GM12878 (cell line): ENCODE measurements at regions not wholly inside any gene's neighbourhood (a gene's known extent, or its start where the extent isn't known, plus 50 kb on each side); places are given as distances from the start of the nearest gene placed in this dataset.

Experiments
- ATAC-seq: fragments of 200-7000 bp; cut with Tn5 transposase; 3 replicates; pipeline ENCODE4 v1.9.1; 2020; ENCODE audit warnings: mild to moderate bottlenecking, moderate library complexity
- BruUV-seq: library from RNA; stranded (reverse); fragments of 400-500 nt; replicated peaks from 2 replicates; lab custom pipeline; 2021; lab: Mats Ljungman, UMichigan
- CTCF ChIA-PET: fragments of 300-600 bp; sonication (Branson Sonifier 250); formaldehyde crosslinking; extraction: SDS; loops from one replicate; lab custom pipeline; 2021; ENCODE audit warnings: inconsistent platforms; lab: Yijun Ruan, JAX
- POLR2A ChIA-PET: fragments of 350-600 bp; formaldehyde crosslinking; extraction: SDS; loops from one replicate; lab custom pipeline; 2021; ENCODE audit warnings: inconsistent platforms; lab: Charles Lee
- RAD21 ChIA-PET: fragments of 300-600 bp; sonication (Branson Sonifier 250); formaldehyde crosslinking; loops from one replicate; lab custom pipeline; 2023; ENCODE audit warnings: antibody characterized with exemption; ENCODE audit not compliant: unreplicated experiment; lab: Charles Lee
- SMC1A ChIA-PET: fragments of 300-600 bp; sonication (Branson Sonifier 250); formaldehyde crosslinking; loops from one replicate; lab custom pipeline; 2023; ENCODE audit not compliant: unreplicated experiment, uncharacterized antibody; lab: Charles Lee
- DNase-seq: peaks from one replicate; pipeline ENCODE4 v3.0.0-alpha.2; 2011; ENCODE audit warnings: low read depth, low spot score
- FAIRE-seq: peaks from 3 replicates; lab custom pipeline; 2011; peaks lifted over from hg19 to GRCh38; lab: Jason Lieb, UNC
- H2AFZ ChIP-seq: 2 replicates; pipeline ENCODE4 v1.6.0; 2011; ENCODE audit warnings: low read depth, low read length, control low read depth; ENCODE audit not compliant: control insufficient read depth
- H3K27ac ChIP-seq: 2 replicates; pipeline ENCODE4 v1.5.1; 2011; ENCODE audit warnings: control low read depth; ENCODE audit not compliant: control insufficient read depth, insufficient read depth
- H3K27me3 ChIP-seq, 2 experiments: replicated peaks in 1 of 2; 2 replicates each; pipeline versions ENCODE4 v1.6.0 to v1.6.1; 2011; ENCODE audit warnings: low read length in 1 of 2; ENCODE audit not compliant: control insufficient read depth in 2 of 2, insufficient read depth in 2 of 2
- H3K36me3 ChIP-seq, 2 experiments: 2 replicates each; pipeline ENCODE4 v1.5.1; 2011; ENCODE audit warnings: low read length in 1 of 2; ENCODE audit not compliant: control insufficient read depth in 2 of 2, insufficient read depth in 2 of 2
- H3K4me1 ChIP-seq: 2 replicates; pipeline ENCODE4 v1.6.1; 2011; ENCODE audit warnings: mild to moderate bottlenecking, low read length, moderate library complexity, mixed read lengths; ENCODE audit not compliant: control insufficient read depth, insufficient read depth
- H3K4me2 ChIP-seq: 2 replicates; pipeline ENCODE4 v1.6.0; 2011; ENCODE audit warnings: control low read depth; ENCODE audit not compliant: control insufficient read depth, insufficient read depth
- H3K4me3 ChIP-seq: fragments of 200-600 bp; sonication (generic); 2 replicates; pipeline ENCODE4 v1.5.1; 2016
- H3K79me2 ChIP-seq: 2 replicates; pipeline ENCODE4 v1.6.0; 2011; ENCODE audit warnings: low read length; ENCODE audit not compliant: control insufficient read depth, insufficient read depth
- H3K9ac ChIP-seq: 2 replicates; pipeline ENCODE4 v1.8.0; 2011; ENCODE audit warnings: low read length, control low read depth, mixed read lengths; ENCODE audit not compliant: control insufficient read depth, insufficient read depth
- H3K9me3 ChIP-seq: replicated peaks from 3 replicates; pipeline ENCODE4 v1.5.1; 2011; ENCODE audit warnings: mild to moderate bottlenecking, low read length; ENCODE audit not compliant: control insufficient read depth, insufficient read depth
- H4K20me1 ChIP-seq: 2 replicates; pipeline ENCODE4 v1.6.0; 2011; ENCODE audit not compliant: control insufficient read depth, insufficient read depth
- BRCA1 ChIP-seq: IDR thresholded peaks from 2 replicates; pipeline ENCODE4 v1.6.1; 2011; ENCODE audit warnings: low read depth, low read length, improper control_type of control experiment
- FOXM1 ChIP-seq: IDR thresholded peaks from 2 replicates; pipeline ENCODE4 v1.6.1; 2012; ENCODE audit warnings: low read depth, mild to moderate bottlenecking, inconsistent platforms, low read length, moderate library complexity
- MTA3 ChIP-seq: IDR thresholded peaks from 2 replicates; pipeline ENCODE4 v1.6.1; 2012; ENCODE audit warnings: low read length, inconsistent platforms, borderline replicate concordance
- NR2C1 ChIP-seq: fragments of 450-650 bp; IDR thresholded peaks from 2 replicates; pipeline ENCODE4 v1.6.1; 2017; ENCODE audit warnings: antibody characterized with exemption, mild to moderate bottlenecking, moderate library complexity
- RB1 ChIP-seq: fragments of 450-650 bp; formaldehyde crosslinking; IDR thresholded peaks from 2 replicates; pipeline ENCODE4 v1.6.1; 2017; ENCODE audit warnings: mild to moderate bottlenecking, borderline replicate concordance
- STAT3 ChIP-seq: IDR thresholded peaks from 2 replicates; pipeline ENCODE4 v1.6.1; 2011; ENCODE audit warnings: low read depth, low read length, improper control_type of control experiment
- TARDBP ChIP-seq: IDR thresholded peaks from 2 replicates; pipeline ENCODE4 v1.6.1; 2016; ENCODE audit warnings: borderline replicate concordance
- YBX1 ChIP-seq: fragments of 450-650 bp; IDR thresholded peaks from 2 replicates; pipeline ENCODE4 v1.6.1; 2016; ENCODE audit warnings: antibody characterized with exemption
- WGBS: methylation state at CpG from one replicate; pipeline ENCODE4 v1.1.6; 2016; ENCODE audit warnings: low lambda C conversion rate; ENCODE audit not compliant: insufficient replicate concordance, insufficient coverage; ENCODE audit errors: missing lambda C conversion rate; 5-methylcytosine and 5-hydroxymethylcytosine counted together
- in situ Hi-C: fragments of 300-500 bp; cut with MboI; formaldehyde crosslinking; loops from 9 replicates; pipeline ENCODE4 v1.14.3; 2018; ENCODE audit warnings: mixed read lengths
- intact Hi-C: fragments of 100-400 bp; cut with micrococcal nuclease; formaldehyde crosslinking; loops from one replicate; pipeline ENCODE4 v1.14.2; 2022; ENCODE audit not compliant: unreplicated experiment
- TF ChIP-seq, protein P1 (sequence below): fragments of 450-650 bp; IDR thresholded peaks from 2 replicates; pipeline ENCODE4 v1.6.1; 2017; ENCODE audit warnings: mild to moderate bottlenecking, moderate library complexity
- TF ChIP-seq, protein P2 (sequence below): fragments of 150-350 bp; IDR thresholded peaks from 2 replicates; pipeline ENCODE4 v1.6.1; 2014; ENCODE audit warnings: mild to moderate bottlenecking, low read depth, low read length

DNA sequence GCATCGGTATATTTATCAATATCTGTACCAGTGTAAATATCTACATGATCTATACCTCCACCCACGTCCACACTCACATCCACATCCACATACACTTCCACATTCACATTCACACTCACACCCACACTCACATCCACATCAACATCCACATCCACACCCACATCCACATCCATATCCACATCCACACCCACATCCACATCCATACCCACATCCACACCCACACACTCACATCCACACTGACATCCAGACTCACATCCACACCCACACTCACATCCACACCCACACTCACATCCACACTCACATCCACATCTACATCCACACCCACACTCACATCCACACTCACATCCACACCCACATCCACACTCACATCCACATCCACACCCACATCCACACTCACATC, 189.2 kb downstream of the IRX1 start:
- WGBS: 18% methylated on average over 2 of the region's 2 CpGs
- TF ChIP-seq MTA3 (no peak), NR2C1 (no peak), YBX1 (no peak), FOXM1 (no peak), RB1 (no peak), TARDBP (no peak), STAT3 (no peak), BRCA1 (no peak)
- TF ChIP-seq, protein P1, sequence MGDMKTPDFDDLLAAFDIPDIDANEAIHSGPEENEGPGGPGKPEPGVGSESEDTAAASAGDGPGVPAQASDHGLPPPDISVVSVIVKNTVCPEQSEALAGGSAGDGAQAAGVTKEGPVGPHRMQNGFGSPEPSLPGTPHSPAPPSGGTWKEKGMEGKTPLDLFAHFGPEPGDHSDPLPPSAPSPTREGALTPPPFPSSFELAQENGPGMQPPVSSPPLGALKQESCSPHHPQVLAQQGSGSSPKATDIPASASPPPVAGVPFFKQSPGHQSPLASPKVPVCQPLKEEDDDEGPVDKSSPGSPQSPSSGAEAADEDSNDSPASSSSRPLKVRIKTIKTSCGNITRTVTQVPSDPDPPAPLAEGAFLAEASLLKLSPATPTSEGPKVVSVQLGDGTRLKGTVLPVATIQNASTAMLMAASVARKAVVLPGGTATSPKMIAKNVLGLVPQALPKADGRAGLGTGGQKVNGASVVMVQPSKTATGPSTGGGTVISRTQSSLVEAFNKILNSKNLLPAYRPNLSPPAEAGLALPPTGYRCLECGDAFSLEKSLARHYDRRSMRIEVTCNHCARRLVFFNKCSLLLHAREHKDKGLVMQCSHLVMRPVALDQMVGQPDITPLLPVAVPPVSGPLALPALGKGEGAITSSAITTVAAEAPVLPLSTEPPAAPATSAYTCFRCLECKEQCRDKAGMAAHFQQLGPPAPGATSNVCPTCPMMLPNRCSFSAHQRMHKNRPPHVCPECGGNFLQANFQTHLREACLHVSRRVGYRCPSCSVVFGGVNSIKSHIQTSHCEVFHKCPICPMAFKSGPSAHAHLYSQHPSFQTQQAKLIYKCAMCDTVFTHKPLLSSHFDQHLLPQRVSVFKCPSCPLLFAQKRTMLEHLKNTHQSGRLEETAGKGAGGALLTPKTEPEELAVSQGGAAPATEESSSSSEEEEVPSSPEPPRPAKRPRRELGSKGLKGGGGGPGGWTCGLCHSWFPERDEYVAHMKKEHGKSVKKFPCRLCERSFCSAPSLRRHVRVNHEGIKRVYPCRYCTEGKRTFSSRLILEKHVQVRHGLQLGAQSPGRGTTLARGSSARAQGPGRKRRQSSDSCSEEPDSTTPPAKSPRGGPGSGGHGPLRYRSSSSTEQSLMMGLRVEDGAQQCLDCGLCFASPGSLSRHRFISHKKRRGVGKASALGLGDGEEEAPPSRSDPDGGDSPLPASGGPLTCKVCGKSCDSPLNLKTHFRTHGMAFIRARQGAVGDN: no peak
- TF ChIP-seq, protein P2, sequence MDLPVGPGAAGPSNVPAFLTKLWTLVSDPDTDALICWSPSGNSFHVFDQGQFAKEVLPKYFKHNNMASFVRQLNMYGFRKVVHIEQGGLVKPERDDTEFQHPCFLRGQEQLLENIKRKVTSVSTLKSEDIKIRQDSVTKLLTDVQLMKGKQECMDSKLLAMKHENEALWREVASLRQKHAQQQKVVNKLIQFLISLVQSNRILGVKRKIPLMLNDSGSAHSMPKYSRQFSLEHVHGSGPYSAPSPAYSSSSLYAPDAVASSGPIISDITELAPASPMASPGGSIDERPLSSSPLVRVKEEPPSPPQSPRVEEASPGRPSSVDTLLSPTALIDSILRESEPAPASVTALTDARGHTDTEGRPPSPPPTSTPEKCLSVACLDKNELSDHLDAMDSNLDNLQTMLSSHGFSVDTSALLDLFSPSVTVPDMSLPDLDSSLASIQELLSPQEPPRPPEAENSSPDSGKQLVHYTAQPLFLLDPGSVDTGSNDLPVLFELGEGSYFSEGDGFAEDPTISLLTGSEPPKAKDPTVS: no peak
- Histone ChIP-seq H3K36me3 (no peaks in the 10 kb centered on the region), H3K27ac (no peak overlapping the region), H3K79me2 (no peaks in the 10 kb centered on the region), H3K9me3 (no peaks in the 10 kb centered on the region; the same call in 2 of the 3 replicates), H3K4me1 (no peaks in the 10 kb centered on the region), H3K9ac (no peak overlapping the region), H3K4me3 (no peak overlapping the region), H2AFZ (no peak overlapping the region), H3K27me3 (no peaks in the 10 kb centered on the region), H4K20me1 (no peaks in the 10 kb centered on the region), H3K4me2 (no peak overlapping the region)
- in situ Hi-C loops: no loop called here
- FAIRE-seq: no peak
- no TSS peak for BruUV-seq
- CTCF ChIA-PET: no interaction called here
- no peak for ATAC-seq
- SMC1A ChIA-PET: no interaction called here
- POLR2A ChIA-PET: no interaction called here
- DNase-seq: no peak
- intact Hi-C loops: no loop called here
- RAD21 ChIA-PET: no interaction called here
